UCSD-AML1 (cell line): ENCODE measurements at regions not wholly inside any gene's neighbourhood (a gene's known extent, or its start where the extent isn't known, plus 50 kb on each side); places are given as distances from the start of the nearest gene placed in this dataset.
A peak's percentile ranks its signal among the peaks of the same experiment; 100 is the strongest.
"Not testable (repeated sequence)": the region's sequence is repeated elsewhere in the genome, so short reads cannot be mapped to it uniquely, and the experiment has no call there.

Experiments
- DNase-seq: peaks from one replicate; lab custom pipeline; 2025; ENCODE audit not compliant: unreplicated experiment; lab: John Stamatoyannopoulos, UW

DNA sequence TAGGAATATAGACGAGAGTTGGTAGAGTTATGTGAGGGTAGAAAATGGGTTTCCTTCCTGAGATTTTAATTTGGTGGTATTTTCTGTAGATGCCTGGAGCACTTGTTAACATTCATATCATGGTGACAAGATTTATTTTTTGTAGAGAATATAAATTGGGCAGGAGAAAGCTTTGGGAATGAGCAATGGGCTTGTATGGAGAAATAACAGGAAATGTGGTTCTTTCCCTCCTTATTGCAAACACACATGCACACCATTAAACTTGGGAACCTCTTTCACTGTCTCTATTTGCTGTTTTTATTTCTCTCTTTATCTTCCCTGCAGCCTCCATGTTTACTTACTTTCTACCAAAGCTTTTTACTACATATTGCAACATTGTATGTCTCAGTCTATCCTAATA is 1653.6 kb downstream of the OLFM4 start:
- no peak for DNase-seq

DNA sequence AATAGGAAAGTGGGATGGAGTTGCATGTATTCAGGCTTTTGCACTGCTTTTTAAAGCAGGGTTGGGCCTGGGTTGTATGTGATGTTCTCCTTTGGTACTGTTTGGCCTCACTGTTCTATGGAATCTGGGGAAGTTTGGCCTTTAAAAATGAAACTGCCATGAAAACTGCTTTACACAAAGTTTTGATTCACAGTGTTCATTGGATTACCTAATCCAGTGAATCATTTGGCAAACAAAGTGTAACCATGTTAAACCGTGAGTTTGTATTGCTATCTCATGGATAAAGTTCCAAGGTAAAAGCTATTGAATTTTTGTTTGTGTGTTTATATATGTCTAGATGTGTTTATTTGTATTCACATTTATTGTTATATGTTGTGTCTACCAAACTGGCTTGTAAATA is 1658.6 kb downstream of the OLFM4 start:
- DNase-seq, result no peak

DNA sequence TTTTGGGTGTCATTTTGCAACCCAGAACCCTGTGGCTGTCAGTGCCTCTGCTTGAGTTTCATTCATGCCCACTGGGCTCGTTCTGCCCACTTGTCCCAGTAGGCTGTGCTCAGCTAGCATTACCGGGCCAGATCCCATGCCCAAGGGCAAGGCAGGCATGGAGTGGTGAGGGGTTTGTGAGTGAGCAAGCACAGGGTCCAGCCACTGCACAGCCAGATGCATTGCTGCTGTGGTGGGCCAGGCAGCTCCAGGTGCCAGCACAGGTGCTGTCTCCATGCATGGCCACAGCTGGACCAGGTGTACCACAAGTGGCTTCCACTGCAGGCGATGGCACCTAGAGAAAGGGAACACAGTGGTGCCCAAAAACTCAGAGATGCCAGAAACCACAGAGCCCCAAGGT is 1671.2 kb downstream of the OLFM4 start:
- no peak for DNase-seq

DNA sequence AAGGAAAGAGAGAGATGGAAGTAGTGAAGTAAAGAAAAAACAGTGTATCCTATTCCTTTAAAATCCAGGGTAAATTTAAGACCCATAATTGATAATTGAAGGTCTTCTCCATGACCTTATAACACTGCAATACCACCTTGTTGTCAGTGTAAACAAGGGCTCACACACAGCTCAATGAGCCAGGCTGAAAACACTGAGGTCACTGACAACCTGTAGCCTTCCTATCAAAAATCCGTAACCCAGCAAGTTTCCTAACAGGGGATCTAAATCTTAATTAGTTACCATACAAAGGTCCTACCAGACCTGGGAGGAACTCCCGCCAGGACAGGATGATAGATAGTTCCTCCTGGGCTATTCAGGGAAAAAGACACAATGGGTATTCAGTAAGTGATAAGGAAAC is 1677.1 kb downstream of the OLFM4 start:
- no peak for DNase-seq

DNA sequence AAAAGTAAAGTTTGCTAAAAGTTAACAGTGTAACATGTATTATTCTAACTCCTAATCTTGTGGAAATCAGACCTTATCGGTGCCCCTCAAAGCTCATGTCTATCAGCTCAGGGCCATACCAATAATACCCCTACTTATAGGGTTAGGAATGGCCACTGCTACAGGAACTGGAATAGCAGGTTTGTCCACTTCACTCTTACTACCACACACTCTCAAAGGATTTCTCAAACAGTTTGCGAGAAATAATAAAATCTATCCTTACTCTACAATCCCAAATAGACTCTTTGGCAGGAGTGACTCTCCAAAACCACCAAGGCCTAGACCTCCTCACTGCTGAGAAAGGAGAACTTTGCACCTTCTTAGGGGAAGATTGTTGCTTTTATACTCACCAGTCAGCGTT is 1677.7 kb downstream of the OLFM4 start:
- no peak for DNase-seq

DNA sequence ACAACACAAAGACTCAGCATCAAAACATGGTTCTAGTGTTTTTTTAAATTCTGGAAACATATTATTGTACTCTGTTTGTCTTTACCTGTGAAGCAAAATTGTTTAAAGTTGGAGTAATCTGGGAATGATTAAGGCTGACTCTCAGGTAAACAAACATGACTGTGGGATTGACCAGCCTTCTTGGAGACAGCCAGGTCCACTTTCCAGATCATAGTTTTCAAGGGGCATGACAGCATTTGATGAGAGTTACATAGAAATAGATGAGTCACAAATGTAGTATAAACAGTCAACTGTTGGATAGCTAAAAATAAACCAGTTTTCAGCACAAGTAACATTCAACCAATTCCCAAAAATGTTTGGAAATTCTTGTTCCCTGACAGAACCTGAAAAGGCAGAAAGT is 1680.9 kb downstream of the OLFM4 start:
- no peak for DNase-seq

DNA sequence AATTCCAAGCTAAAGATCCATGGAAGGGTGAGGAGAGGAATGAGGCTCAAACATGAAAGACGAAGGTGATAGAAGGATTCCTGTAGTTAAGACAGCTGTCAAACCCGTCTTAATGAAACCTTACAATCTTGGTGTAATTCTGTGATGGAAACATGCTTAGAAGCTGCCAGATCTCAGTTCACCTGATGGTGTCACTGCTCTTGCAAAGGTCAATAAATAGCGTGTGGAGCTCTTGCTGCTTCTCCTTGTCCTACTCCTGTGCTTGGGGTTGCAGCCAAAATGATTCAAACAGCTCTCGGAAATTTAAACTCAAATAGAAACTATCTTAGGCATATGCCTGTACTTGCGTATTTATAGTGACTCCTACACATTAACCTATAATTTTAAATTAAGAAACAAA is 1705.0 kb downstream of the OLFM4 start:
- no peak for DNase-seq

DNA sequence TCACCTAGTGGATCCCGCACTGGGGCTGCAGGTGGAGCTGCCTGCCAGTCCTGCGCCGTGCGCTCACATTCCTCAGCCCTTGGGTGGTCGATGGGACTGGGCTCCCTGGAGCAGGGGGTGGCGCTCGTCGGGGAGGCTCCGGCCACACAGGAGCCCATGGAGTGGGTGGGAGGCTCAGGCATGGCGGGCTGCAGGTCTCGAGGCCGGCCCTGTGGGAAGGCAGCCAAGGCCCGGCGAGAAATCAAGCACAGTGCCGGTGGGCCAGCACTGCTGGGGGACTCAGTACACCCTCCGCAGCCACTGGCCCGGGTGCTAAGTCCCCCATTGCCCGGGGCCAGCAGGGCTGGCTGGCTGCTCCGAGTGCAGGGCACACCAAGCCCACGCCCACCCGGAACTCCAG is 1708.6 kb downstream of the OLFM4 start:
- not testable (repeated sequence) for DNase-seq

DNA sequence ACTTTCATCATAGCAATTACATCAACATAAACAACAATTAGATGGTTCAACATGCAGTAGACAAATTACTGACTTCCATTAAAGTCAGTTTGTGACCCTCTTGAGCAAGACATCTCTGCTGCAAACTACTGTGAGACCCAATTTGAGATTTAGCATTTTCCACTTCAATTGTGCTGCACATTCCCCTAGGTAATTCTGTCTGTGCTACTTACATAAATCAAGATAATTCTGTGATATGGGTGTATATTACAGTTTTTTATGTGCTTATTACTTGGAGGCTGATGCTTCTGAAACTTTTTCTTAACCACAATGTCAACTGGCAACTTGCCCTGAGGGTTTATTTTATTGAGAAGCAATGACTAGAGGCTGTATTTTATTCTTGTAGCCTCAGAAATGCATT is 1714.4 kb downstream of the OLFM4 start:
- DNase-seq, result no peak

DNA sequence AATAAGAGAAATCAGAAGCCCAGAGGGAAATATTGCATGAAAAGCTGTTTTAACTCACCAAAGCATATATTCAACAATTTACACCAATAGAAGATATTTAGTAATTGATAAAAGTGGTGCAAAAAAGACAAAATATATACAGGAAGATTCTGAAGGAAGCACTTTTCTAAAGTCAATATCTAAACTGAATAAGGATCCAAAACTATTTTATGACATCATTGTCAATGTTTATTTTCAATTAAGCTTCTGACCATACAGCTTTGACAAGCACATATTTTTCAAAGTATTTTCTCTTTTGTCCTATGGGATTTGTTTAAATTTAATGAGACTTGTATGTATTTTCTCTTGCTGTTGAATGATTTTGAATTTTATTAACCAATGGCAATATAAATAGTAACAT is 1716.1 kb downstream of the OLFM4 start:
- no peak for DNase-seq

DNA sequence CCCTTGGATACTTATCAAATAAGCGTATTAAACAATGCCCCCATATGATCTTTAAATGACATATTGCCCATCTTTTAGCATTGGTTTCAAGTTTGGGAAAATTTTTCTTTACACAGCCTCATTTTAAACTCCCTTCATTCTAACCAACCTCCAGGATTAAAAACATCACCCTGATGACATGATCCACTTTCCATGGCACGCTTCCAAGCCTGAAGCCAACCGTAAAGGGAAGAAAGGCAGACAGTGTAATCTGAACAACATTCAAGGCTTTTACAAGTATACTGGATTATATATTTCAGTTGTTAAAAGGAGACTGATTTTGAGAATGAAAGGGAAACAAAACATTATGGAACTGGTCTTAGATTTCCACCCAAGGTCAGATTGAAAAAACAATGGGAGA is 1721.9 kb downstream of the OLFM4 start:
- no peak for DNase-seq

DNA sequence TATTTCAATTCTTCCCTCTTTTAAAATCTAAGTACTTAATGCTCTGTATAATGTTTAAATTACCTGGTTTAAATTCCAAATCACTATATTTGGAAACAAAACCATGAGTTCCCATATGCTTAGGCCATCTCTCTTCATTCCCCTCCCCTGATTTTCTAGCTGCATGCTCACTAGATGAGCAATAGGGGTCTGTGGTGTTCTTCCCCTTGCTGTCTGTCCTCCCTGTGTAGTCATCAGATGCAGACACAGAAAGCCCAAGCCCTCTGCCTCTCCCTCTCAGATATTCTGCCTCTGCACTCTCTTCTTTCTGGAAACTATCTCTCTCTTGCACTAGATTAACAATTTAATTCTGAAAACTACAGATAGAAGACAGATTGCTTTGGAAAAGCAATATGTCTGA is 1730.2 kb downstream of the OLFM4 start:
- no peak for DNase-seq

DNA sequence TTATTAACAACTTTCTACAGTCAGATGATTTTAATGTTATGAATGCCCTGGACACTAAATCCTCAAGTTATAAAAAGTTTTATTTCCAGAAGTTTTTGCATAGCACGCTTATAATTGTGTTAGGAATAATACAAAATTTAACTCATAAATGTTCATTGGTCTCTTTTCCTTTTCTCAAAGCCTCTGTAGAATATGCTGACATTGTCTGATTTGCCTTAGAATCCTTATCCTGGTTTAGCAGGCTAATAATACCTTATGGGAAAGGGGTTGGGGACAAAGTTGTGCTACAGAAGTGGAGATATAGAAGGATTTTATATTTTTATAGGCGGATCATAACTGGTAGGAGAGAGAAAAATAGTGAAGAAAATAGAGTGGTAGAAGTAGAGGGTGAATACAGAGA is 1739.6 kb downstream of the OLFM4 start:
- DNase-seq, result no peak

DNA sequence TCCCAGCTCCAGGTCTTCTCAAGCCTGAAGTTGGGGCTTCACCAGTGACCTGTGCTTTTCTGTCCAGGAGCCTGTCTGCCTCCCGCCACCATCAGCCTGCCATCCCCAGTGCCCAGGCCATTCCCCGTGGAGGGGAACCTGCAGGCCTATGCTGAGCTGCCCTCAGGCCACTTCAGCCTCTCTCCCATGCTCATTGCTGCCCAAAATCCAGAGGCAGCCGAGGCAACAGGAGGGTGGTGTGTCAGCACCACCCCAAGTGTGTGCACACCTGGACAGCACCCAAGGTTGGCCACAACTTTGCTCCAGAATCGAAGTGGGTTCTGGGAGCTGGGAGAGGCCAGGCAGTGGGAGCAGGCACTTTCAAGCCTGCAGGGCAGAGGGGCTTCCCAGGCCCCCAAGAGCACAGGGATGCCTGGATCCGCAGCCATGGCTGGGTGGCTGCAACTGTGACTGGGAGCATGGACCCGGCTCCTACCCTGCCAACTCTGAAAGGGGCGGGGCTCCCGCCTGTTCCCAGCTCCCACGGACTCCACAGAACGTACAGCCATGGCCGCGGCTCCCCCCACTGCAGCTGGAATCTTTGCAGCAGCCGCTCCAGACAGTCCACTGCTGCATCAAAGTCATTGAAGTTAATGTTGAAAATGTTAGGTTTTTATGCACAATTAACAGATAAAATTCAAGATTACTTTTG is 1747.0 kb downstream of the OLFM4 start:
- no peak for DNase-seq

DNA sequence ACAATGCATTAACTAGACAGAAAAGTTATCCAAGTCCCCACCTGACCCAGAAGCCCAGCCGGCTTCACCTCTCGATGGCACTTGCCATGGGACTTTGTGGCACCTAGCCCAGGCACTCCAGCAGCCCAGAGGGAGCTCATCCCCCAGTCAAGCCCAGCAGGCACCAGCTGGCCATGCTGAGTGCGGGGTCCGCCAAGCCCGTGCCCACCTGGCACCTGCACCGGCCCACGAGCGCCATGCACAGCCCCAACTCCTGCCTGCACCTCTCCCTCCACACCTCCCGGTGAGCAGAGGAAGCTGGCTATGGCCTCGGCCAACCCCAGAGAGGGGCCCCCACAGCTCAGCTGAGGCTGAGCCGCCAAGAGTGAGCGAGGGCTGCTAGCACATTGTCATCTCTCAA is 1759.1 kb downstream of the OLFM4 start:
- no peak for DNase-seq

DNA sequence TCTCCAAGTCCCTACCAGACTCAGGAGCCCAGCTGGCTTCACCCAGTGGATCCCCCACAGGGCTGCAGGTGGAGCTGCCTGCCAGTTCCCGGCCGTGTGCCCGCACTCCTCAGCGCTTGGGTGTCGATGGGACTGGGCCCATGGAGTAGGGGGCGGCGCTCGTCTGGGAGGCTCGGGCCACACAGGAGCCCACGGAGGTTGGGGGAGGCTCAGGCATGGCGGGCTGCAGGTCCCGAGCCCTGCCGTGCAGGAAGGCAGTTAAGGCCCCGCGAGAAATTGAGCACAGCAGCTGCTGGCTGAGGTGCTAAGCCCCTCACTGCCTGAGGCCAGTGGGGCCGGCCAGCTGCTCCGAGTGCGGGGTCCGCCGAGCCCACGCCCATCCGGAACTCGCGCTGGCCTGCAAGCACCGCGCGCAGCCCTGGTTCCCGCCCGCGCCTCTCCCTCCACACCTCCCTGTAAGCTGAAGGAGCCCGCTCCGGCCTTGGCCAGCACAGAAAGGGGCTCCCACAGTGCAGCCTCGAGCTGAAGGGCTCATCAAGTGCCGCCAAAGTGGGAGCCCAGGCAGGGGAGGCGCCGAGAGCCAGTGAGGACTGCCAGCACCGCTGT is 1771.1 kb downstream of the OLFM4 start:
- DNase-seq, result no peak

DNA sequence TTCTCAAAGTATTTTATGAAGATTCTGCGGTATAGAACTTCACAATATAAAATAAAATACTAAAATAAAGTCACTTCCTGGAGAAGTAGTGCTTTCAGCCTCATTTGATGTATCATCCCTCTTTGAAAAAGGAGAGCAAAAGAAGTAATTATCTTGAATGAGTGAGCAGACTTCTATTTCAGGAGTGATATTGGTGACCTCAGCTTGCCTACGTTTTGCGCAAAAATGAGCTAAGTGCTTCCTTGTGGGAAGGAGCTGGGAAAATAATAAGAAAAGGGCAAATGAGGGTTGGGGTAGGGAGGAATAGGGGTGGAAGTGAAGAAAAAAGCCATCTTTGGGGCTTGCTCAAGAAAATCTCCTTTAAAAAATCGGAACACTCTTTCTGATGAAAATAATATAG is 1773.6 kb downstream of the OLFM4 start:
- DNase-seq, result no peak

DNA sequence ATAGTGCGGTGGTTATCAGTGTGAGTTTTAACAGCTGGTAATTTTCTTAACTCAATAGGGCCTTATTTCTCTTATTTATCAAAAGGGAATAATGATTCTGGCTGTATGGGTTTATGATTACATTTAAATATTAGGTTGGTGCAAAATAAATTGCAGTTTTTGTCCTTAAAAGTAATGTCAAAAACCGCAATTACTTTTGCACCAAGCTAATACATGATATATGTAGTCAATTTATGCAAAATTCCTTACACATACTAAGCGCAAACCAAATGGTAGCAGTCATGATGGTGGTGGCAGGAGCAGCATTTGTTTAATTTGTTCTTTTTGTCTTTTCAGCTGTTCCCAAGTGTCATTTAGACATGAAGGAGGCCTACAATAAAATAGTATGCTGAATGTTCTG is 1777.1 kb downstream of the OLFM4 start:
- no peak for DNase-seq

DNA sequence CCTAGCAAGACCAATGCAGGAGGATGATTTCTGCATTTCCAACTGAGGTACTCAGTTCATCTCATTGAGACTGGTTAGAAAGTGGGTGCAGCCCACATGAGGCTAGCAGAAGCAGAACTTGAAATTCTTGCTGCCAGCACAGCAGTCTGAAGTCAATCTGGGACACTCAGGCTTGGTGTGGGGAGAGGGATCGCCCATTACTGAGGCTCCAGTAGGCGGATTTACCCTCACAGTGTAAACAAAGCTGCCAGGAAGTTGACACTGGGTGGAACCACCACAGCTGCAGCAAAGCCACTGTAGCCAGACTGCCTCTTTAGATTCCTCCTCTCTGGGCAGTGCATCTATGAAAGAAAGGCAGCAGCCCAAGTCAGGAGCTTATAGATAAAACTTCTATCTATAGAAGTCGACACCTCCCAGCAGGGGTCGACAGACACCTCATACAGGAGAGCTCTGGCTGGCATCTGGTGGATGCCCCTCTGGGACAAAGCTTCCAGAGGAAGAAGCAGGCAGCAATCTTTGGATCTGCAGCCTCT is 1793.4 kb downstream of the OLFM4 start:
- DNase-seq, result peak; percentile 2

DNA sequence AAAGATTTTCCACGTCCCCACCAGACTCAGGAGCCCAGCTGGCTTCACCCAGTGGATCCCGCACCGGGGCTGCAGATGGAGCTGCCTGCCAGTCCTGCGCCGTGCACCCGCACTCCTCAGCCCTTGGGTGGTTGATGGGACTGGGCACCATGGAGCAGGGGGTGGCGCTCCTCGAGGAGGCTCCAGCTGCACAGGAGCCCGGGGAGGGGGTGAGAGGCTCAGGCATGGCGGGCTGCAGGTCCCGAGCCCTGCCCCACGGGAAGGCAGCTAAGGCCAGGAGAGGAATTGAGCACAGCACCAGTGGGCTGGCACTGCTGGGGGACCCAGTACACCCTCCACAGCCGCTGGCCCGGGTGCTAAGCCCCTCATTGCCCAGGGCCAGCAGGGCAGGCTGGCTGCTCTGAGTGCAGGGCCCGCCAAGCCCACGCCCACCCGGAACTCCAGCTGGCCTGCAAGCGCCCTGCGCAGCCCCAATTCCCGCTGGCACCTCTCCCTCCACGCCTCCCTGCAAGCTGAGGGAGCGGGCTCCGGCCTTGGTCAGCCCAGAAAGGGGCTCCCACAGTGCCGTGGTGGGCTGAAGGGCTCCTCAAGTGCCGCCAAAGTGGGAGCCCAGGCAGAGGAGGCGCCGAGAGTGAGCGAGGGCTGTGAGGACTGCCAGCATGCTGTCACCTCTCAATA is 1800.9 kb downstream of the OLFM4 start:
- DNase-seq, result not testable (repeated sequence)

DNA sequence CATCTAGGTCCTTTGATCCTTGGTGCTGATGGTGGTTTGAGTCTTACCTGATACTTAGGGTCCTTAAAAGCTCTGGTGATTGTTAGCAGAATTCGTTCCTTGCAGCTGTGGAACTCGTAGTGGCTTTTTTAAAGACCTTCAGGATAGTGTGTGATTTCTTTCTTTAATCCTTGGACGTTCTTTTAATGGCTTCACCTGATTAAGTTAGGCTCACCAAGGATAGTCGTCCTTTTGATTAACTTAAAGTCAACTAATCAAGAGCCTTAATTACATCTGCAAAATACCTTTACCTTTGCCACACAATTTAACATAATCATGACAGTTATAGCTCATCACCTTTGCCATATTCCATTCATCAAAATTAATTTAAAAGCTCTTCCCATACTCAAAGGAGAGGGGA is 1807.7 kb downstream of the OLFM4 start:
- no peak for DNase-seq

DNA sequence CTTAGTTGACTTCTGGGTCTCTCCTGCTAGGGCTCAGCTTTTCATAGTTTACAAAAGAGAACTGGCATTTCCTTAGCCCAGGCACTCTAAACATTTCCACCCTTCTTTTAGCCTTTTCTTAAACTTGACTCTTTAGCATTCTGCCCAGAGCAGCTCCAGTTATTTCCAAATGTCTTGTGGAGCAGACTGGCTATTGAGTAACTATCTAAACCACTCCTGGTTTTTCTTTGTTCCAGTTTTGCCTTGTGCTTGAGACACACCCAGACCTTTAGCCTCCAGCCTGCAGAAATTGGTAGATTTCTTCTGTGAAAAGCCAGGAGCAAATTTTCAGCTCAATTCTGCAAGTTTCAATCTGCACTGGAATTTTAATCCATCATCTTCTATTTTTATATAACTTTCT is 1813.1 kb downstream of the OLFM4 start:
- no peak for DNase-seq
